ENCODE measurements at regions not wholly inside any gene's neighbourhood (a gene's known extent, or its start where the extent isn't known, plus 50 kb on each side); places are given as distances from the start of the nearest gene placed in this dataset.

DNA sequence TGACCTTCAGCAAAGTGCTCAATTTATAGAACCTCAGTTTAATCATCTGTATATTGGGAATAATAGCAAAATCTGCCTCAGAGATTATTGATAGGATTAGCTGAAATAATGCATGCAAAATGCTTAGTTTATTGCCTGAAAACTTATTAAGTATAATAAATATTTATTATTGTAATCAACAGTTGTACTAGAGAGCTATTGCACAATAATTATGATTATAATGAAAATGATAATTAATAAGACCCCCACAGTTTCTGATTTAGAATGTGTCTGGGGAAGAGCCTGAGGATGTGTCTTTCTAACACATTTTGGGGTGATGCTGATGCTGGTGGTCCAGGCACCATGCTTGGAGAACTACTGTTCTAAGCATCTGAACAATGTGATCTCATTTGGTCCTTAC is 419.6 kb downstream of the NPIPA7 start:
- no peak for DNase-seq
- intact Hi-C loops (cut with DNase I; ENCODE audit: low total_unique reads) (no loop called here), in situ Hi-C loops (cut with MboI; ENCODE audit: low pct_ligation_motif_present in 1 of 4, low pct_unique_long_range_greater_than_20kb in 1 of 4, low sequenced_read_pairs in 3 of 4) (no loop called here)
- Histone ChIP-seq H3K36me3 (no peaks in the 10 kb centered on the region), H3K4me3 (no peak overlapping the region), H3K4me1 (no peaks in the 10 kb centered on the region), H3K27me3 (no peaks in the 10 kb centered on the region), H3K9me3 (no peaks in the 10 kb centered on the region), H3K27ac (no peak overlapping the region)
- TF ChIP-seq POLR2A (IDR thresholded peaks at IDR 0.05): no peak
- no peak for TF ChIP-seq POLR2AphosphoS5 (IDR thresholded peaks at IDR 0.05)
- TF ChIP-seq, protein P1, sequence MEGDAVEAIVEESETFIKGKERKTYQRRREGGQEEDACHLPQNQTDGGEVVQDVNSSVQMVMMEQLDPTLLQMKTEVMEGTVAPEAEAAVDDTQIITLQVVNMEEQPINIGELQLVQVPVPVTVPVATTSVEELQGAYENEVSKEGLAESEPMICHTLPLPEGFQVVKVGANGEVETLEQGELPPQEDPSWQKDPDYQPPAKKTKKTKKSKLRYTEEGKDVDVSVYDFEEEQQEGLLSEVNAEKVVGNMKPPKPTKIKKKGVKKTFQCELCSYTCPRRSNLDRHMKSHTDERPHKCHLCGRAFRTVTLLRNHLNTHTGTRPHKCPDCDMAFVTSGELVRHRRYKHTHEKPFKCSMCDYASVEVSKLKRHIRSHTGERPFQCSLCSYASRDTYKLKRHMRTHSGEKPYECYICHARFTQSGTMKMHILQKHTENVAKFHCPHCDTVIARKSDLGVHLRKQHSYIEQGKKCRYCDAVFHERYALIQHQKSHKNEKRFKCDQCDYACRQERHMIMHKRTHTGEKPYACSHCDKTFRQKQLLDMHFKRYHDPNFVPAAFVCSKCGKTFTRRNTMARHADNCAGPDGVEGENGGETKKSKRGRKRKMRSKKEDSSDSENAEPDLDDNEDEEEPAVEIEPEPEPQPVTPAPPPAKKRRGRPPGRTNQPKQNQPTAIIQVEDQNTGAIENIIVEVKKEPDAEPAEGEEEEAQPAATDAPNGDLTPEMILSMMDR (IDR thresholded peaks at IDR 0.05): no peak
- TF ChIP-seq EP300 (IDR thresholded peaks at IDR 0.05; ENCODE audit: low read depth): no peak

DNA sequence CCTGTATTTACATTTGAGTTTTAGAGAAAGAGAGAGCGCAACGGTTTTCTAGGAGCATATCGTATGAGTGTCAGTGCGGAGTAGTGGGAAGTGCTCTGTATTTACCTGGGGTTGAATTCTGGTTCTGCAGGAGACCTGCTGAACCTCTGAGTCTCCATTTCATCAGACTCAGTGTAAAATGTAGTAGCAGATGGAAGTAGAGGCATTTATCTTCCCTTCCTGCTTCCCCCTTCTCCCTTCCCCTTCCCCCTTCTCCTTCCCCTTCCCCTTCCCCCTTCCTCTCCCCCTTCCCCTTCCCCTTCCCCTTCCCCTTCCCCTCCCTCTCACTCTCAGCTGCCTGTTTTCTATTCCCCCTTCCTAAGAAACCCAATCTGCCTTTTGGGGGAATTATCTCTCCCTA is 426.9 kb downstream of the NPIPA7 start:
- no peak for DNase-seq
- H3K4me3 ChIP-seq: no peak overlapping the region
- H3K27ac ChIP-seq: no peak overlapping the region
- WGBS, 2 donors (ENCODE audit: low coverage in 1 of 2): 81 to 93% methylated on average over 4 of the region's 4 CpGs
- H3K9me3 ChIP-seq: no peaks in the 10 kb centered on the region
- in situ Hi-C loops (cut with MboI; ENCODE audit: low pct_ligation_motif_present in 1 of 4, low pct_unique_long_range_greater_than_20kb in 1 of 4, low sequenced_read_pairs in 3 of 4) (no loop called here), intact Hi-C loops (cut with DNase I; ENCODE audit: low total_unique reads) (no loop called here)
- H3K4me1 ChIP-seq: no peaks in the 10 kb centered on the region
- TF ChIP-seq, protein P1 (IDR thresholded peaks at IDR 0.05): no peak
- TF ChIP-seq POLR2A (IDR thresholded peaks at IDR 0.05): no peak
- no peak for TF ChIP-seq EP300 (IDR thresholded peaks at IDR 0.05; ENCODE audit: low read depth)
- no peak for TF ChIP-seq POLR2AphosphoS5 (IDR thresholded peaks at IDR 0.05)
- no peaks in the 10 kb centered on the region for H3K36me3 ChIP-seq
- H3K27me3 ChIP-seq: no peaks in the 10 kb centered on the region

DNA sequence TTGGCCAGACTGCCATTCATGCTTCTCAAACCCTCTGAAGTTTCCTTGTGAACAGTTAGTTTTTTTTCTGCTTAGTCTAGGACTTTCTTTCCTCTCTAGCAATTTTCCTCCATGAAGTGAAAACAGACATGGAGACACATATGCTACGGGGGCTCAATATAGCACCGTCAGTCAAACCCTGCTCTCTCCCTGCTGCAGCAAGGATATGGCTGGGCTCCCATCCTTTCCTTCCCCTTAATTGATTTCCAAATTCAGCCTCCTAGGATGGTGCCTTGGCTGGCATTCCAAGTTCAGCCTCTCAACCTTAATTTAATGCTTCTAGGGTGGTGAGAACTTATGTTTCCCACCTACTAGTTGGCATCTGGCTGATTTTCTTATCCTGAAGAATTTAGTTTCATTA is 436.7 kb downstream of the NPIPA7 start:
- H3K36me3 ChIP-seq: no peaks in the 10 kb centered on the region
- no peaks in the 10 kb centered on the region for H3K4me1 ChIP-seq
- H3K4me3 ChIP-seq: no peak overlapping the region
- TF ChIP-seq EP300 (IDR thresholded peaks at IDR 0.05; ENCODE audit: low read depth) (no peak), POLR2AphosphoS5 (IDR thresholded peaks at IDR 0.05) (no peak), POLR2A (IDR thresholded peaks at IDR 0.05) (no peak)
- TF ChIP-seq, protein P1 (IDR thresholded peaks at IDR 0.05): no peak
- H3K9me3 ChIP-seq: no peaks in the 10 kb centered on the region
- intact Hi-C loops (cut with DNase I; ENCODE audit: low total_unique reads): no loop called here
- DNase-seq: no peak
- H3K27me3 ChIP-seq: no peaks in the 10 kb centered on the region
- 84 to 90% methylated on average over 2 of the region's 2 CpGs for WGBS, 2 donors (ENCODE audit: low coverage in 1 of 2)
- no peak overlapping the region for H3K27ac ChIP-seq
- in situ Hi-C loops (cut with MboI; ENCODE audit: low pct_ligation_motif_present in 1 of 4, low pct_unique_long_range_greater_than_20kb in 1 of 4, low sequenced_read_pairs in 3 of 4): no loop called here

DNA sequence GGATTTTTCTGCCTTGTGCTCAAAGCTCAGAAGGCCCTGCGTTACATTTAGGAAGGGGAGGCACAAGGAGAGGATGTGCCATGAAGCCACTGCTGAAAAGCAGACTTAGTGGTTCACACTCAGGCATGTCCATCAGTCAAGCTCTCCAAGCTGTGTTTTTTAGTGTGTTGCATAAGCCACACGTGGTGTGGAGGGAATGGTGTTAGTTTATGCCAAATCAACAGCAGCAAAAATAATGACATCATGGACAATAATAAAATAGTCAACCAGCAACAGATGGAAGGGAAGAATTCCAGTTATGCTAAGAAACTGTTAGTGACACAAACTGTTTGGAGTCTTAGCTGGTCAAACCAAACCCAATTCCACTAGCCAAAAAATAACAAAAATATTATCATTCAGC is 438.3 kb downstream of the NPIPA7 start:
- Histone ChIP-seq H3K4me1 (no peaks in the 10 kb centered on the region), H3K4me3 (no peak overlapping the region), H3K27ac (no peak overlapping the region), H3K36me3 (no peaks in the 10 kb centered on the region), H3K27me3 (no peaks in the 10 kb centered on the region), H3K9me3 (peaks cover 0 to 3% of the 10 kb centered on the region in 2 donors)
- 33 to 52% methylated on average over 1 to 2 of the region's 2 CpGs for WGBS, 2 donors (ENCODE audit: low coverage in 1 of 2)
- DNase-seq: no peak
- TF ChIP-seq EP300 (IDR thresholded peaks at IDR 0.05; ENCODE audit: low read depth): no peak
- TF ChIP-seq POLR2A (IDR thresholded peaks at IDR 0.05): no peak
- TF ChIP-seq, protein P1 (IDR thresholded peaks at IDR 0.05): no peak
- no peak for TF ChIP-seq POLR2AphosphoS5 (IDR thresholded peaks at IDR 0.05)
- intact Hi-C loops (cut with DNase I; ENCODE audit: low total_unique reads) (no loop called here), in situ Hi-C loops (cut with MboI; ENCODE audit: low pct_ligation_motif_present in 1 of 4, low pct_unique_long_range_greater_than_20kb in 1 of 4, low sequenced_read_pairs in 3 of 4) (no loop called here)
